ENCODE measurements at regions not wholly inside any gene's neighbourhood (a gene's known extent, or its start where the extent isn't known, plus 50 kb on each side); places are given as distances from the start of the nearest gene placed in this dataset.
"Not testable (repeated sequence)": the region's sequence is repeated elsewhere in the genome, so short reads cannot be mapped to it uniquely, and the experiment has no call there.

DNA sequence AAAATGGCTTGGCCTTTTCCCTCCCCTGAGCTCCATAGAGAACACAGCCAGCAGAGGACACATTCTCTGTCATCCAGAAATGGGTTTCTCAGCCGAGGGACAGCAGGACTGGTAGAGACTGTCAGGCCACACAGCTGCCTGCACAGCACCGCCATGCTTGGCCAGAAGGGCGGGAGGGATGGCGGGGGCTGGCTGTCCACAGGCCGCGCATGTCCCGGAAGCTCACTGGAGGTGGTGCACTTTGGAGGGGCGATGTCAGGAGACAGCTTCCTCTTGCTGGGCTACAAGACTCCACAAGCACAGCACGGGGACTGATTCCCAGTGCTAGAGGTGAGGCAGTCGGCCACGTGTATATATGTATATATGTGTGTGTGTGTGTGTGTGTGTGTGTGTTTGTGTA lies 125.3 kb downstream of the GOLGA6L4 start:
- H3K27ac Mint-ChIP-seq, H3K9me3 Mint-ChIP-seq, H3K36me3 Mint-ChIP-seq, H3K4me1 Mint-ChIP-seq, H3K4me3 Mint-ChIP-seq, H3K27me3 Mint-ChIP-seq: not testable (repeated sequence)

DNA sequence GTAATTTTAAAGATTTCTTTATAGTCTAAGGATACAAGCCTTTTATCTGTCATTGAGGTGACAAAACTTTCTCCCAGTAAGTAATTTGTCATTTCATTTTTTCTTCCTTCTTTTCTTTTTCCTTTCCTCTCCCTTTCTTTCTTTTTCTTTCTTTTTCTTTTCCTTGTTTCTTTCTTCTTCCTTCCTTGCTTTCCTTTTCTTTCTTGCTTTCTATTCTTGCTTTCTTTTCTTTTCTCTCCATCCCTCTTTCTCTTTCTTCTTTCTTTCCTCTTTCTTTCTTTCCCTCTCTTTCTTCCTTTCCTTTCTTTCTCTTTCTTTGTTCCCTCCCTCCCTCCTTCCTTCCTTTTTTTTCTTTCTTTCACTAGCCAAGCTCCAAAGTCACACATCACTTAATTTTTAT lies 148.8 kb downstream of the GOLGA6L4 start:
- H3K4me3 Mint-ChIP-seq, H3K27ac Mint-ChIP-seq, H3K9me3 Mint-ChIP-seq, H3K4me1 Mint-ChIP-seq, H3K36me3 Mint-ChIP-seq: not testable (repeated sequence)
- H3K27me3 Mint-ChIP-seq: peaks cover 11% of the 10 kb centered on the region

DNA sequence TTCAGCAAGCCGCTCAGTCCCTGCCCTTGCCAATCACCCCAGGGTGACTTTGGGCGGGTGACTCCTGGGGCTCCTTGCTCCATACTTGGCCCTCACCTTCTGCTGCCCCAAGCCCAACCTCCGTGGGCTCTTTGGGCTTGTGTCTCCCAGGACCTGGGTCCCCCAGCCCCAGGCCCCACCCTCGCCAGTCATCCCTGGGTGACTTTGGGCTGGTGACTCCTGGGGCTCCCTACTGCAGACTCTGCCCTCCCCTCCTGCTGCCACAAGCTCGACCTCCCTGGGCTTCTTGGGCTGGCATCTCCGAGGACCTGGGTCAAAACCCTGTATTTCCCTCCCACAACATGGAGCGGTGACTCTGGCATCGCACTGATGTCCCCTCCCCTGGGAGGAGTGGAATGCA lies 151.5 kb downstream of the GOLGA6L4 start:
- Mint-ChIP-seq H3K4me1 (no peaks in the 10 kb centered on the region), H3K27ac (no peak overlapping the region), H3K36me3 (peaks cover 2% of the 10 kb centered on the region)

DNA sequence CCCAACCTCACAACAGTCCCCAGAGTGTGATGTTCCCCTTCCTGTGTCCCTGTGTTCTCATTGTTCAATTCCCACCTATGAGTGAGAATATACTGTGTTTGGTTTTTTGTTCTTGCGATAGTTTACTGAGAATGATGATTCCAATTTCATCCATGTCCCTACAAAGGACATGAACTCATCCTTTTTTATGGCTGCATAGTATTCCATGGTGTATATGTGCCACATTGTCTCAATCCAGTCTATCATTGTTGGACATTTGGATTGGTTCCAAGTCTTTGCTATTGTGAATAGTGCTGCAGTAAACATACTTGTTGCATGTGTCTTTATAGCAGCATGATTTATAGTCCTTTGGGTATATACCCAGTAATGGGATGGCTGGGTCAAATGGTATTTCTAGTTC lies 152.6 kb downstream of the GOLGA6L4 start:
- peaks cover 29% of the 10 kb centered on the region for H3K27me3 Mint-ChIP-seq
- H3K27ac Mint-ChIP-seq, H3K36me3 Mint-ChIP-seq, H3K4me1 Mint-ChIP-seq, H3K4me3 Mint-ChIP-seq, H3K9me3 Mint-ChIP-seq: not testable (repeated sequence)

More for the DNA sequence above, 151.5 kb downstream of the GOLGA6L4 start:
- no peaks in the 10 kb centered on the region for H3K9me3 Mint-ChIP-seq
- H3K27me3 Mint-ChIP-seq: peaks cover 25% of the 10 kb centered on the region
- H3K4me3 Mint-ChIP-seq: no peak overlapping the region

DNA sequence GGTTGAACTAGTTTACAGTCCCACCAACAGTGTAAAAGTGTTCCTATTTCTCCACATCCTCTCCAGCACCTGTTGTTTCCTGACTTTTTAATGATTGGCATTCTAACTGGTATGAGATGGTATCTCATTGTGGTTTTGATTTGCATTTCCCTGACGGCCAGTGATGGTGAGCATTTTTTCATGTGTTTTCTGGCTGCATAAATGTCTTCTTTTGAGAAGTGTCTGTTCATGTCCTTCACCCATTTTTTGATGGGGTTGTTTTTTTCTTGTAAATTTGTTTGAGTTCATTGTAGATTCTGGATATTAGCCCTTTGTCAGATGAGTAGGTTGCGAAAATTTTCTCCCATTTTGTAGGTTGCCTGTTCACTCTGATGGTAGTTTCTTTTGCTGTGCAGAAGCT lies 153.1 kb downstream of the GOLGA6L4 start:
- H3K4me3 Mint-ChIP-seq, H3K27ac Mint-ChIP-seq, H3K36me3 Mint-ChIP-seq, H3K9me3 Mint-ChIP-seq, H3K4me1 Mint-ChIP-seq: not testable (repeated sequence)
- peaks cover 29% of the 10 kb centered on the region for H3K27me3 Mint-ChIP-seq

DNA sequence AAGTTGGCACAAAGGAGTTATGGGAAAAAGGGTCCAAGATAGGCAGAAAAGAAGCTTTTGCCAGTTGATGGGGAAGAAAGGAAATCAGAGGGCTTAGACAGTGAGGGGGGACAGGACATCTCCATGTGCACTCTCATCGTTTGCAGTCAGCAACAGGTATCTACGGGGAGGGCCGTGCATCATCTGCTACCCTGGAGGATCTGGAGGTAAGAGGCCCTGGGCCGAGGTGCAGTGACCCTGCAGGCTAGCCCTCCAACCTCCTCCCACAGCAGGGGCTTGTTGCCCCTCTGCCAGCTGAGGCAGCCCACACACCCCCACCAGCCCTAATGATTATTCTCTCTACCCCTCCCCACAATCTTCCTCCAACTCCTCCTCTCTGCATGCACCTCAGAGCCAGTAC lies 154.8 kb downstream of the GOLGA6L4 start:
- not testable (repeated sequence) for H3K9me3 Mint-ChIP-seq, H3K27ac Mint-ChIP-seq, H3K4me3 Mint-ChIP-seq, H3K36me3 Mint-ChIP-seq, H3K4me1 Mint-ChIP-seq
- H3K27me3 Mint-ChIP-seq: peaks cover 27% of the 10 kb centered on the region

DNA sequence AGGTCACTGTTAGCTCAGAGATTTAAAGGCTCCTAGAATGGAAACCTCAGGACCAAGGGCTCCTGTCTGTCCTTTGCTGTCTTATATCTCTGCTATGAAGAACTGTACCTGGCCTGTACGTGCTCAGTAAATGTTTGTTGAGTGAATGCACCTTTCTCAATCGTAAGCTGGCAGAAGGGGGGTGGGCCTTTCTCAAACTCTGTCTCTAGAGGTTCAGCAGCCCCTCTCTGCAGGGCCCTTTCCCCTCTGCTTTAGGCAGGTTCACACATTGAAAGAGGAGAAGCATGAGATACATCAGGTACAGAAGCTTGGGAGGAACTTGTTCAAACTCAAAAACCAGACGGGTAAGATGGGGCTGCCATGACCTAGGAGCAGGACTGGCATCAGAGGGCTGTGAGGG lies 155.6 kb downstream of the GOLGA6L4 start:
- Mint-ChIP-seq H3K27ac (no peak overlapping the region), H3K36me3 (peaks cover 2% of the 10 kb centered on the region), H3K27me3 (peaks cover 27% of the 10 kb centered on the region)

DNA sequence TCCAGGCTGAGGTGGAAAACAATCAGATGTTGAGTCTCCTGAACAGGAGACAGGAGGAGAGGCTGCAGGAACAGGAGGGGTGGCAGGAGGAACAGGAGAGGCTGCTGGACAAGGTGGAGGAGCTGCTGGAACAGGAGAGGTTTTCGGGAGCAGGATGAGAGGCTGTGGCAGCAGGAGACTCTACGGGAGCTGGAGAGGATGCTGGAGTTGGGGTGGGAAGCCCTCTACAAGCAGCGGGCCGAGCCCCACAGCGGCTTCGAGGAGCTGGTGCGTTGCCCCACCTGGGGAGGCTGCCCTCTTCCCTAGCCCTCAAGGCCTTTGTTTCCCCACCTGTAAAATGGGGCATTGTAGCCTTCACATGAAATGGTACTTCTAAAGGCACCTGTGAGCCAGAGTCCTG lies 156.4 kb downstream of the GOLGA6L4 start:
- not testable (repeated sequence) for H3K4me1 Mint-ChIP-seq, H3K4me3 Mint-ChIP-seq, H3K9me3 Mint-ChIP-seq, H3K36me3 Mint-ChIP-seq, H3K27ac Mint-ChIP-seq
- peaks cover 27% of the 10 kb centered on the region for H3K27me3 Mint-ChIP-seq

More for the DNA sequence above, 155.6 kb downstream of the GOLGA6L4 start:
- no peaks in the 10 kb centered on the region for H3K4me1 Mint-ChIP-seq
- no peak overlapping the region for H3K4me3 Mint-ChIP-seq
- no peaks in the 10 kb centered on the region for H3K9me3 Mint-ChIP-seq

DNA sequence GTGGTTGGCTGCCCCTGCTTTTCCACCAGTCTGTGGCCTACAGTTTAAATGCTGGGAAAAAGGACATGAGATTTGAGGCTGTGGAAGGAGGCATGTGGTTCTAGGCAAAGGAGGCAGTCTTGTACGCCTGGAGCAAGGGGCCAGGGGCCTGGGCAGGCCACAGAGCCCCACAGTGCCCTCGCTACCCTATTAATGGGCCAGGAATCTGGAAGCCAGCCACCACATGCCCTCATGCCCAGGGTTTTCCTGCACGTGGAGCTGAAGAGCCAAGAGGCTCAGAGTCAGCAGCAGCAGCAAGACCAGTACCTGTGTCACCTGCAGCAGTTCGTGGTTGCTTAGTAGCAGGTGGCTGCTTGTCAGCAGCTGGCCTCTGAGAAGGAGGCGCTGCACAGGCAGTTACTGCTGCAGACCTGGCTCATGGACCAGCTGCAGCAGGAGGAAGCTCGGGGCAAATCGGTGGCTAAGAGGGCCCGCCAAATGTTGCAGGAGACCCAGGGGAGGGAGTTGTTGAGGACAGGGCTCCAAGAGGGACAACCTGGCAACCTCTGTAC lies 157.9 kb downstream of the GOLGA6L4 start:
- H3K9me3 Mint-ChIP-seq, H3K4me1 Mint-ChIP-seq, H3K27ac Mint-ChIP-seq, H3K4me3 Mint-ChIP-seq, H3K36me3 Mint-ChIP-seq: not testable (repeated sequence)
- H3K27me3 Mint-ChIP-seq: peaks cover 25% of the 10 kb centered on the region

DNA sequence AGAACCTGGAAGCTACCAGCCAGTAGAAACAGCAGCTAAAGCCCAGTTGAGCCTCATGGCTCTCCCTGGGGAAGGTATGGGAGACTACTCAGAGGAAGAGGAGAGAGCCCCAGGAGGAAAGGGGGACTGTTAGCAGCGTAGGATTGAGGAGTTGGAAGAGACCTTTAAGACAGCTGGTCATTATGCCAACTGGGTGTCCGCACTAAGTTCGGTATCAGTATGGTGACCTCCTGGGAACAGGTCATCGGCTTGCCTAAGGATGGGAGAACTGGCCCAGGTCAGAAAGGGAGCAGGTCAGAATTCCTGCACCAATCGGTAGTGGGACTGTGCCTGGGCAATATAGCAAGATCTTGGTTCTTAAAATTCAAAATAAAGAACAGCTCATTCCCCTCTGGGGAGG lies 158.4 kb downstream of the GOLGA6L4 start:
- H3K4me1 Mint-ChIP-seq, H3K27ac Mint-ChIP-seq, H3K36me3 Mint-ChIP-seq, H3K9me3 Mint-ChIP-seq: not testable (repeated sequence)
- peaks cover 23% of the 10 kb centered on the region for H3K27me3 Mint-ChIP-seq
- peak overlapping the region in 1 of 4 donors; percentile 52 for H3K4me3 Mint-ChIP-seq

DNA sequence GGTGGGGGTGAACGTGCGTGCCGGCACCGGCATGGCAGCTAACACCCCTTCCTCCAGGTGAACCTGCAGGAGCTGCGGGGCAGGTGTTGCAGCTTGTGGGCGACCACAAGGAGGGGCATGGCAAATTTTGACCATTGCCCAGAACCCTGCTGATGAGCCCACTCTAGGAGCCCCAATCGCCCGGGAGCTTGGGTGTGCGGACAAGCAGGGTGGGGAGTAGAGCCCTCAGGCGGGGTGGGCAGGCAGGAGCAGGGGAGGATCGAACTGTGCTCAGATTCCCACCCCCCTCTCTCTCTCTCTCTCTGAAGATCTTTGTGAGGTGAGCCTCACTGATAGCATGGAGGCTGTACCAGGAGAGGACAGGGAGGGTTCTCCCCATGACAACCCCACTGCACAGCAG lies 159.8 kb downstream of the GOLGA6L4 start:
- H3K27ac Mint-ChIP-seq: not testable (repeated sequence)

DNA sequence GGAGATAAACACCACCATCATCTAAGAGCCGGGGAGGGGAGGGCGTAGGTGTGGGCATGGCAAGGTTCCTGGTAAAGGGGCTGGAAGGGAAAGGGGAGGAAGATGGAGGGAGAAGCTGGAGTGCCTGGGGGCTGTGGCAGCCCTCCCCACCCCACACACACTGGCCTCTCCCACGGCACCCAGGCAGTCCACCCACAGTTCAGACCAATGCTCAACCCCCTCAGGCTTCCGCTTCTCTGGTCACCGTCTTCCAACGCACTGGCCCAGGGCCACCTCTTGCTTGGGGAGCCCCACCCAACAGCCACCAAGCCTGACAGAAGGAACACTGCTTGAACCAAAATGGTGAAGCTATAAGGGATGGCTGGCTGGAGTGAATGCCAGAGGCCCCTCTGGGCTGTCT lies 160.3 kb downstream of the GOLGA6L4 start:
- H3K4me1 Mint-ChIP-seq, H3K4me3 Mint-ChIP-seq, H3K9me3 Mint-ChIP-seq, H3K36me3 Mint-ChIP-seq: not testable (repeated sequence)
- Mint-ChIP-seq H3K27ac (peak overlapping the region in 1 of 3 donors; percentile 71), H3K27me3 (peaks cover 16% of the 10 kb centered on the region)

More for the DNA sequence above, 159.8 kb downstream of the GOLGA6L4 start:
- not testable (repeated sequence) for H3K9me3 Mint-ChIP-seq, H3K36me3 Mint-ChIP-seq, H3K4me3 Mint-ChIP-seq, H3K4me1 Mint-ChIP-seq
- H3K27me3 Mint-ChIP-seq: peaks cover 18% of the 10 kb centered on the region

DNA sequence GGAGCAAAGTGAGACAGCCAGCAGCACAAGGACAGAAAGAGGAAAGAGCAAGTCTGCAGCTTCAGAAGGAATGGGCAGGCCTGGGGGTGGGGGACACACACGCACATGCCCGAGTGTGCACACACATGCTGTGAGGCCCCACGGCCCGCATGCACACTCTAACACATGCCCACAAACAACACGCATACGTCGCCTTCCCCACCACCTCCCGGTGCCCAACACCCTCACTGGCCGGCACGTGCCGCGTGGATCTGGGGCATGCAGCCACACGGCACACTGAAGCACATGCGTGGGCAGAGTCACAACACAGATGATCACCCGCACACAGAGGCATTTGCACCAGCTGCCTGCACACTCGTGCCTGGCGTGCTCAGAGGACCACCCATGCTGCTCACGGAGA lies 161.5 kb downstream of the GOLGA6L4 start:
- H3K27ac Mint-ChIP-seq, H3K9me3 Mint-ChIP-seq, H3K4me1 Mint-ChIP-seq, H3K27me3 Mint-ChIP-seq, H3K36me3 Mint-ChIP-seq, H3K4me3 Mint-ChIP-seq: not testable (repeated sequence)

DNA sequence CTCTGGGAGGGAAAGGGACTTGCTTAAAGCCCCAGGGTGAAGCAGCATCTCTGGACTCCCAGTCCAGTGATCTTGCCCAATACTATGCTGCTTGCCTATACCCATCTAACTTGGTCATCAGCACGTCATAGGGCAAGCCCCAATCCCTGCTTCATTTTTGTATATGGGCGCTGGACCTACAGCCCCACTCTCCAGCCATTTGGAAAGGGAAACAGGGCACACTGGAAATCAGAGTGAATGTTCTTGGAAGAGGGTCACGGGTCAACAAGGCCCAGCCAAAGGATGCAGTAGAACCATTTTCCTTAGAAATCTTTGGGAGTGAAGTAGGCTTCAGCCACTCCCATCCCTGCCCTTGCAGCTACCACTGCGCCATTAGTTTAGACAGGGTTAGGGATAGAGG lies 162.5 kb downstream of the GOLGA6L4 start:
- not testable (repeated sequence) for H3K4me3 Mint-ChIP-seq, H3K36me3 Mint-ChIP-seq, H3K27me3 Mint-ChIP-seq, H3K27ac Mint-ChIP-seq, H3K9me3 Mint-ChIP-seq, H3K4me1 Mint-ChIP-seq

DNA sequence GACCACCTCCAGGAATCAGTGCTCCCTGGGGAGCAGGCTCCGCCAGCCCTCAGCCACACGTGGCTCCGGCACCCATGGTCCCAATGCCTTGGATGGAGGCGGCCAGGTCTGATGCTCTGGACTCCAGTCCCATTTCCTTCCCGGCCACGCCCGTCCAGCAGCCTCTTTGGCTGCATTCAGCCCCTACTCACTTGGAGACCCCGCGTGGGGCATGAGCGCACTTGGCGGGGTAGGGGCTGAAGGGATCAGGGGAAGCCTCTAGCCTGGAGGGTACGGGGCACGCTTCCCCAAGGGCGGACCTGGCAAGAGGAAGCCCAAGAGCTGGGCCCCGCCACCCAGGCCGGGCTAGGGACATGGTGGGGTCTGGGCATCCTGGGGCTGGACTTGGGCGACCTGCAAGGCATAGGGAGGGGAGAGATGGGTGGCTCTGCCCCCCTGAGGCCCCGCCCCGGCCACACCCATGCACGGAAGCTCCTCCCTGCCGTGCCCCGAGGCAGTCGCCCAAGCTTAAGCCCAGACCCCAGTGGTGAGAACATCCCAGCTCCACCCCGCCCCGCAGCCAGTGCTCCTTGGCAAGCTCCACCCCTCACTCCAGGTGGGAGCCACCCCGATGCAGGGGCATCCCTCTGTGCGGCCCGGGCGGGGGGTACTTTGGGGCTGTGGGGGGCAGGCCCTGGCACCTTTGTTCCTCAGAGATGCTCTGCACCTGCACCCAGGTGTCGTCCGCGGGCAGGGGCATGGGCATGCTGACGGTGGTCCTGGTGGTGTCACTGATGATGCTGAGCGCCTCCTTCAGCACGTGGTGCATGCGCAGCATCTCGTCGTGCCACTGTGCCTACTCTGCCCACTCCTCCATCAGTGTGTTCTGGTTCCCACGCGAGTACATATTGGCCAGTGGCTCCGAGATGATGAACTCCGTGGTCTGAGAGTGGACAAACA lies 163.5 kb downstream of the GOLGA6L4 start:
- Mint-ChIP-seq H3K27ac (no peak overlapping the region), H3K9me3 (peaks cover 0 to 3% (median 0%) of the 10 kb centered on the region in 3 donors), H3K27me3 (peaks cover 2% of the 10 kb centered on the region), H3K4me3 (no peak overlapping the region), H3K36me3 (no peaks in the 10 kb centered on the region), H3K4me1 (no peaks in the 10 kb centered on the region)

DNA sequence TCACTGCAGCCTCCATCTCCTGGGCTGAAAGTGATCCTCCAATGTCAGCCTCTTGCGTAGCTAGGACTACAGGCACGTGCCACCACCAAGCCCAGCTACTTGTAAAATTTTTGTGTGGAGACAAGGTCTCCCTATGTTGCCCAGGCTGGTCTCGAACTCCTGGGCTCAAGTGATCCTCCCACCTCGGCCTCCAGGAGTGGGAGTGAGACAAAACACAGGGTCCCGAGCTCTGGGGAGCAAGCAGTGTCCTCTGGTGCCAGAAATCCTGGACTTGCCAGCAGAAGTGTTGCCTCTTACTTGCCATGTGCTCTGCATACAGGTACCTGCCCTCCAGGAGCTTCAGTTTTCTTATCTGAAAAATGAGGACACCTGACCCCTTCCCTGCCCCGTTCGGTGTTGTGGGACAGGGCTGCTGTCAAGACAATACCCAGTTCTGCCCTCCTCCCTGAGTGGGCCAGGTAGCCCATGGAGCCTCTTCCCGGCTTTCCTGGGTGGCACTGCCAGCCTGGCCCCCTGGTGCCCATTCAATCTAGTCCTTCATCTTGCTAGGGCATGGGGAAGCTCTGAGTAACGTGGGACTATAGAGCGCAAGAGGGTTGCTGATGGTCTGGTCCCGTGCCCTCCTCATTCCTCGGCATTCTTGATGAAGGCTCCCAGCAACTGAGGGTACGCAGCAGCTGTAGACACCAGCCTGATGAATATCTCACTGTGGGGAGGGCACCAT lies 164.6 kb downstream of the GOLGA6L4 start:
- no peaks in the 10 kb centered on the region for H3K36me3 Mint-ChIP-seq
- no peak overlapping the region for H3K4me3 Mint-ChIP-seq
- H3K4me1 Mint-ChIP-seq: no peaks in the 10 kb centered on the region
- peaks cover 2% of the 10 kb centered on the region for H3K27me3 Mint-ChIP-seq
- no peak overlapping the region for H3K27ac Mint-ChIP-seq
- peaks cover 0 to 3% (median 0%) of the 10 kb centered on the region in 3 donors for H3K9me3 Mint-ChIP-seq

All from IgD-negative memory B cell (primary cell).